Thyroid gland (tissue), 4 donors: ENCODE measurements at regions not wholly inside any gene's neighbourhood (a gene's known extent, or its start where the extent isn't known, plus 50 kb on each side); places are given as distances from the start of the nearest gene placed in this dataset.

ENCODE experiments used
- CTCF ChIP-seq, 6 experiments: fragments of 200-600 bp in 3 of 6; fragments of 450-650 bp in 3 of 6; sonication (generic) in 3 of 6; IDR thresholded peaks; one replicate each; pipeline ENCODE4 v1.5.1; 2016 to 2019; ENCODE audit warnings: antibody characterized with exemption in 6 of 6, mild to moderate bottlenecking in 2 of 6, inconsistent platforms in 1 of 6, moderate library complexity in 1 of 6
- POLR2A ChIP-seq, 2 donors: fragments of 450-650 bp; IDR thresholded peaks; one replicate each; pipeline ENCODE4 v1.6.1; 2017; ENCODE audit warnings: antibody characterized with exemption in 2 of 2, mild to moderate bottlenecking in 2 of 2, moderate library complexity in 1 of 2

- TF ChIP-seq CTCF (IDR thresholded peaks at IDR 0.05) (no peak), POLR2A (IDR thresholded peaks at IDR 0.05) (no peak)
Measured at GRCh38 chr4:152143806-152144205, 383.0 kb upstream of the GATB start.
